Liver (tissue), 8 donors: ENCODE measurements at regions not wholly inside any gene's neighbourhood (a gene's known extent, or its start where the extent isn't known, plus 50 kb on each side); places are given as distances from the start of the nearest gene placed in this dataset.

Source experiments
- DNase-seq: peaks from one replicate; pipeline ENCODE4 v3.0.0-alpha.2; 2017; ENCODE audit warnings: low spot score
- H3K27ac ChIP-seq, 2 donors: one replicate each; pipeline ENCODE4 v1.7.0; 2013; ENCODE audit warnings: inconsistent platforms in 2 of 2, low read length in 2 of 2, control low read depth in 1 of 2, low read depth in 1 of 2, mild to moderate bottlenecking in 1 of 2
- H3K27me3 ChIP-seq, 4 donors: one replicate each; pipeline versions ENCODE4 v1.6.1 to v1.7.0; 2013; ENCODE audit warnings: low read length in 3 of 4, inconsistent platforms in 1 of 4, mild to moderate bottlenecking in 1 of 4, moderate library complexity in 1 of 4; ENCODE audit not compliant: control insufficient read depth in 4 of 4, insufficient read depth in 4 of 4
- H3K36me3 ChIP-seq, 4 donors: one replicate each; pipeline versions ENCODE4 v1.6.1 to v1.7.0; 2013; ENCODE audit warnings: low read length in 3 of 4, mild to moderate bottlenecking in 3 of 4, low read depth in 1 of 4, moderate library complexity in 1 of 4; ENCODE audit not compliant: control insufficient read depth in 4 of 4, insufficient read depth in 3 of 4
- H3K4me1 ChIP-seq, 4 donors: one replicate each; pipeline versions ENCODE4 v1.6.1 to v1.7.0; 2013; ENCODE audit warnings: low read length in 3 of 4, mild to moderate bottlenecking in 3 of 4, moderate library complexity in 1 of 4; ENCODE audit not compliant: control insufficient read depth in 4 of 4, insufficient read depth in 4 of 4
- H3K4me3 ChIP-seq, 3 donors: one replicate each; pipeline versions ENCODE4 v1.6.1 to v1.7.0; 2013; ENCODE audit warnings: low read length in 3 of 3, control low read depth in 1 of 3, low read depth in 1 of 3, mild to moderate bottlenecking in 1 of 3
- H3K9ac ChIP-seq, 2 donors: one replicate each; pipeline ENCODE4 v1.7.0; 2013; ENCODE audit warnings: low read length in 2 of 2, mild to moderate bottlenecking in 2 of 2, moderate library complexity in 2 of 2, control low read depth in 1 of 2, low read depth in 1 of 2
- H3K9me3 ChIP-seq, 4 donors: one replicate each; pipeline versions ENCODE4 v1.6.1 to v1.7.0; 2013; ENCODE audit warnings: low read length in 3 of 4; ENCODE audit not compliant: control insufficient read depth in 4 of 4
- CTCF ChIP-seq: fragments of 150-350 bp; IDR thresholded peaks from 2 replicates; pipeline ENCODE4 v1.5.1; 2017; ENCODE audit warnings: improper control_type of control experiment, low read depth, low read length; ENCODE audit not compliant: missing input control
- EGR1 ChIP-seq, 2 donors: IDR thresholded peaks; 2 replicates each; pipeline ENCODE4 v1.6.1; 2016 to 2018; ENCODE audit warnings: antibody characterized with exemption in 2 of 2, low read depth in 2 of 2
- FOXA1 ChIP-seq: IDR thresholded peaks from 2 replicates; pipeline ENCODE4 v1.6.1; 2016; ENCODE audit warnings: antibody characterized with exemption
- FOXA2 ChIP-seq: IDR thresholded peaks from 2 replicates; pipeline ENCODE4 v1.6.1; 2016; ENCODE audit warnings: antibody characterized with exemption
- GABPA ChIP-seq, 2 donors: IDR thresholded peaks in 1 of 2; conservative IDR thresholded peaks in 1 of 2; 2 replicates each; pipeline ENCODE4 v1.6.1; 2016; ENCODE audit warnings: antibody characterized with exemption in 2 of 2, mild to moderate bottlenecking in 1 of 2, moderate library complexity in 1 of 2
- JUND ChIP-seq, 2 donors: IDR thresholded peaks; 2 replicates each; pipeline ENCODE4 v1.6.1; 2016; ENCODE audit warnings: antibody characterized with exemption in 2 of 2
- NR2F2 ChIP-seq: IDR thresholded peaks from 2 replicates; pipeline ENCODE4 v1.6.1; 2016; ENCODE audit warnings: antibody characterized with exemption
- RAD21 ChIP-seq, 2 donors: IDR thresholded peaks; 2 replicates each; pipeline ENCODE4 v1.6.1; 2016; ENCODE audit warnings: antibody characterized with exemption in 2 of 2, mild to moderate bottlenecking in 2 of 2
- RXRA ChIP-seq, 2 donors: IDR thresholded peaks; 2 replicates each; pipeline ENCODE4 v1.6.1; 2017 to 2018; ENCODE audit warnings: antibody characterized with exemption in 2 of 2, mild to moderate bottlenecking in 1 of 2
- SP1 ChIP-seq: IDR thresholded peaks from 2 replicates; pipeline ENCODE4 v1.6.1; 2018; ENCODE audit warnings: antibody characterized with exemption, mild to moderate bottlenecking
- TAF1 ChIP-seq: conservative IDR thresholded peaks from 2 replicates; pipeline ENCODE4 v1.6.1; 2016; ENCODE audit warnings: antibody characterized with exemption, mild to moderate bottlenecking
- ZBTB33 ChIP-seq: IDR thresholded peaks from 2 replicates; pipeline ENCODE4 v1.6.1; 2016; ENCODE audit warnings: antibody characterized with exemption
- WGBS: extraction: QIAGEN DNeasy Blood & Tissue Kit; methylation state at CpG from one replicate; pipeline ENCODE4 v1.1.7; 2013; 5-methylcytosine and 5-hydroxymethylcytosine counted together
- TF ChIP-seq, protein P1 (sequence below): IDR thresholded peaks from 2 replicates; pipeline ENCODE4 v1.6.1; 2016; ENCODE audit warnings: antibody characterized with exemption
- TF ChIP-seq, protein P2 (sequence below): IDR thresholded peaks from 2 replicates; pipeline ENCODE4 v1.6.1; 2016; ENCODE audit warnings: antibody characterized with exemption
- TF ChIP-seq, protein P3 (sequence below): IDR thresholded peaks from 2 replicates; pipeline ENCODE4 v1.6.1; 2016; ENCODE audit warnings: antibody characterized with exemption, mild to moderate bottlenecking
- donor health status: healthy.
- donor health status: healthy.
- donor health status: healthy.
- donor health status: healthy.
- donor health status: healthy.

DNA sequence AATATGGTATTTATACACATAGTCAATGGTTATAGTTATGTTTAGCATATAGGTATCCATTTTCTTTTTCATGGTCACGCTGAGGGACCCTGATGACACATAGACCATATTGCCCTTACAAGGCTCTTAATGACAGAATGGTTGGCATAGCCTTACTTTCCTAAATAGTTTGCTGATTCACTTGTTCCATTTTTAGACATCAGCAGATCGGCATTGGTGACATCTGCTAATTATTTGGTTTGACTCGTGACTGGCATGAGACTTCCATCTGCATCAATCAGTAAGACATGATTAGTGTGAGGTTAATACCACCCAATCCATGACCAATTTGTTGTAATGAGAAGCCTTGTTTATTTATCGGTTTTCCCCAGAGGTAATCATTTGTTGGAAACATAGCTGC, 309.7 kb downstream of the ALDH8A1 start:
- no peaks in the 10 kb centered on the region for H3K27me3 ChIP-seq
- no peak overlapping the region for H3K27ac ChIP-seq

DNA sequence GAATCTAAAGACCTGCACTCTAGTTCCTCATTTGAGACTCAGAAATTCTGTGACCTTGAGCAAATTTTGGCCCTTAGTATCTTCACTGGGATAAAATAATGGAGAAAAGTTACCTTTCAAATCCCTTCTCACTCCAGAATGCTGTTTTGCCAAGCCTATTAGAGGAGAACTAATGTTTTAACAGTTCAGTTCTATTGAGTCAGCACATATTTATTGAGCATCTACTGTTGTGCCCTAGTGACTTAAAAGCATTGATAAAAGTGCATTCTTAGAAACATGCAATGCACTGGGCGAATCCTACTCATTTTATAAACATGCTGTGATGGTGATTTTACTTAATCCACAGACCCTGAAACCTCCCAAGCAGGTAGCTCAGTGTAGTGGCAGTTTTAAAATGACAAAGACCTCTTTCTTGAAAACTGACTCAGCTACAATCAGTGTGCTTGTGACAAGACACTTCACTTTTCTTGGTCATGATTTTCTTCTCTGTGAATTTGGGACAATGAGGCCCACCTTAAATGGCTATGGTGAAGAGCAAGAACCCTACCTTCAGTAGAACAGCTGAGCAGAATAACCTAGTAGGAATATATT, 312.0 kb downstream of the ALDH8A1 start:
- Histone ChIP-seq H3K4me3 (no peak overlapping the region), H3K4me1 (peaks cover 0 to 9% (median 0%) of the 10 kb centered on the region in 4 donors), H3K27ac (no peak overlapping the region), H3K9me3 (no peaks in the 10 kb centered on the region), H3K9ac (no peak overlapping the region), H3K36me3 (no peaks in the 10 kb centered on the region), H3K27me3 (no peaks in the 10 kb centered on the region)
- DNase-seq, result no peak
- no peak for TF ChIP-seq TAF1
- TF ChIP-seq, protein P1, sequence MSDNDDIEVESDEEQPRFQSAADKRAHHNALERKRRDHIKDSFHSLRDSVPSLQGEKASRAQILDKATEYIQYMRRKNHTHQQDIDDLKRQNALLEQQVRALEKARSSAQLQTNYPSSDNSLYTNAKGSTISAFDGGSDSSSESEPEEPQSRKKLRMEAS, result no peak
- 87% methylated on average over 1 of the region's 1 CpG for WGBS

More for the DNA sequence above, 309.7 kb downstream of the ALDH8A1 start:
- Histone ChIP-seq H3K36me3 (no peaks in the 10 kb centered on the region), H3K9me3 (no peaks in the 10 kb centered on the region), H3K4me3 (no peak overlapping the region), H3K9ac (no peak overlapping the region), H3K4me1 (peaks cover 0 to 9% (median 0%) of the 10 kb centered on the region in 4 donors)
- TF ChIP-seq GABPA (IDR thresholded peaks at IDR 0.05 in 1 of 2, conservative IDR thresholded peaks at IDR 0.05 in 1 of 2) (no peak), RAD21 (IDR thresholded peaks at IDR 0.05) (no peak), NR2F2 (no peak), RXRA (IDR thresholded peaks at IDR 0.05) (no peak), ZBTB33 (no peak), JUND (IDR thresholded peaks at IDR 0.05) (no peak), FOXA2 (no peak), FOXA1 (no peak), CTCF (no peak)
- TF ChIP-seq, protein P2, sequence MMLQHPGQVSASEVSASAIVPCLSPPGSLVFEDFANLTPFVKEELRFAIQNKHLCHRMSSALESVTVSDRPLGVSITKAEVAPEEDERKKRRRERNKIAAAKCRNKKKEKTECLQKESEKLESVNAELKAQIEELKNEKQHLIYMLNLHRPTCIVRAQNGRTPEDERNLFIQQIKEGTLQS, result no peak
- WGBS, result 94% methylated on average over 4 of the region's 4 CpGs
- DNase-seq, result no peak

GRCh38 chr6:134637282-134637681, 312.6 kb downstream of the ALDH8A1 start:
- 97% methylated on average over 5 of the region's 5 CpGs for WGBS
- TF ChIP-seq EGR1 (IDR thresholded peaks at IDR 0.05; ENCODE audit: low read depth in 2 of 2) (no peak), CTCF (no peak), TAF1 (no peak), ZBTB33 (no peak), SP1 (no peak)
- TF ChIP-seq, protein P3, sequence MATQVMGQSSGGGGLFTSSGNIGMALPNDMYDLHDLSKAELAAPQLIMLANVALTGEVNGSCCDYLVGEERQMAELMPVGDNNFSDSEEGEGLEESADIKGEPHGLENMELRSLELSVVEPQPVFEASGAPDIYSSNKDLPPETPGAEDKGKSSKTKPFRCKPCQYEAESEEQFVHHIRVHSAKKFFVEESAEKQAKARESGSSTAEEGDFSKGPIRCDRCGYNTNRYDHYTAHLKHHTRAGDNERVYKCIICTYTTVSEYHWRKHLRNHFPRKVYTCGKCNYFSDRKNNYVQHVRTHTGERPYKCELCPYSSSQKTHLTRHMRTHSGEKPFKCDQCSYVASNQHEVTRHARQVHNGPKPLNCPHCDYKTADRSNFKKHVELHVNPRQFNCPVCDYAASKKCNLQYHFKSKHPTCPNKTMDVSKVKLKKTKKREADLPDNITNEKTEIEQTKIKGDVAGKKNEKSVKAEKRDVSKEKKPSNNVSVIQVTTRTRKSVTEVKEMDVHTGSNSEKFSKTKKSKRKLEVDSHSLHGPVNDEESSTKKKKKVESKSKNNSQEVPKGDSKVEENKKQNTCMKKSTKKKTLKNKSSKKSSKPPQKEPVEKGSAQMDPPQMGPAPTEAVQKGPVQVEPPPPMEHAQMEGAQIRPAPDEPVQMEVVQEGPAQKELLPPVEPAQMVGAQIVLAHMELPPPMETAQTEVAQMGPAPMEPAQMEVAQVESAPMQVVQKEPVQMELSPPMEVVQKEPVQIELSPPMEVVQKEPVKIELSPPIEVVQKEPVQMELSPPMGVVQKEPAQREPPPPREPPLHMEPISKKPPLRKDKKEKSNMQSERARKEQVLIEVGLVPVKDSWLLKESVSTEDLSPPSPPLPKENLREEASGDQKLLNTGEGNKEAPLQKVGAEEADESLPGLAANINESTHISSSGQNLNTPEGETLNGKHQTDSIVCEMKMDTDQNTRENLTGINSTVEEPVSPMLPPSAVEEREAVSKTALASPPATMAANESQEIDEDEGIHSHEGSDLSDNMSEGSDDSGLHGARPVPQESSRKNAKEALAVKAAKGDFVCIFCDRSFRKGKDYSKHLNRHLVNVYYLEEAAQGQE, result no peak

More at GRCh38 chr6:134637282-134637681, 312.6 kb downstream of the ALDH8A1 start:
- Histone ChIP-seq H3K9me3 (no peaks in the 10 kb centered on the region), H3K4me3 (no peak overlapping the region), H3K4me1 (peaks cover 0 to 6% (median 0%) of the 10 kb centered on the region in 4 donors), H3K27me3 (no peaks in the 10 kb centered on the region), H3K27ac (no peak overlapping the region), H3K36me3 (no peaks in the 10 kb centered on the region), H3K9ac (no peak overlapping the region)
- DNase-seq, result no peak
